HG03520 (cell line): ENCODE measurements at regions not wholly inside any gene's neighbourhood (a gene's known extent, or its start where the extent isn't known, plus 50 kb on each side); places are given as distances from the start of the nearest gene placed in this dataset.

Experiments used
- ATAC-seq: cut with Tn5 transposase; IDR thresholded peaks from one replicate; pipeline ENCODE4 v1.9.1; 2021; ENCODE audit warnings: mild to moderate bottlenecking, moderate library complexity; ENCODE audit not compliant: unreplicated experiment

GRCh38 chr3:116767726-116768125, 58.1 kb downstream of the TUSC7 start:
- ATAC-seq: no peak

- ATAC-seq: peak; percentile 99
These were observed 61.4 kb downstream of the TUSC7 start for GRCh38 chr3:116770815-116771450.

- no peak for ATAC-seq
These were observed 67.6 kb downstream of the TUSC7 start for GRCh38 chr3:116776880-116777785.

GRCh38 chr3:116785226-116785625, 75.6 kb downstream of the TUSC7 start:
- ATAC-seq: no peak

- ATAC-seq: no peak
These were observed 93.1 kb downstream of the TUSC7 start for GRCh38 chr3:116802651-116803050.

- ATAC-seq: no peak
These were observed 96.8 kb downstream of the TUSC7 start for GRCh38 chr3:116806351-116806750.

- ATAC-seq: no peak
These were observed 99.1 kb downstream of the TUSC7 start for GRCh38 chr3:116808725-116809124.

- ATAC-seq: no peak
These were observed 99.6 kb downstream of the TUSC7 start for GRCh38 chr3:116809208-116809607.

GRCh38 chr3:116811754-116812153, 102.2 kb downstream of the TUSC7 start:
- no peak for ATAC-seq

- no peak for ATAC-seq
These were observed 103.4 kb downstream of the TUSC7 start for GRCh38 chr3:116812949-116813348.

GRCh38 chr3:116815321-116815720, 105.7 kb downstream of the TUSC7 start:
- no peak for ATAC-seq

GRCh38 chr3:116815831-116816588, 106.4 kb downstream of the TUSC7 start:
- no peak for ATAC-seq

GRCh38 chr3:116821371-116821770, 111.8 kb downstream of the TUSC7 start:
- ATAC-seq: no peak

- no peak for ATAC-seq
These were observed 114.6 kb downstream of the TUSC7 start for GRCh38 chr3:116824208-116824607.

- no peak for ATAC-seq
These were observed 123.6 kb downstream of the TUSC7 start for GRCh38 chr3:116833202-116833601.

GRCh38 chr3:116834816-116835215, 125.2 kb downstream of the TUSC7 start:
- no peak for ATAC-seq

GRCh38 chr3:116835658-116836057, 126.1 kb downstream of the TUSC7 start:
- no peak for ATAC-seq

- ATAC-seq: no peak
These were observed 126.7 kb downstream of the TUSC7 start for GRCh38 chr3:116836286-116836685.

GRCh38 chr3:116837483-116837882, 127.9 kb downstream of the TUSC7 start:
- no peak for ATAC-seq

- ATAC-seq: no peak
These were observed 131.6 kb downstream of the TUSC7 start for GRCh38 chr3:116841003-116841735.
